OCI-LY3 (cell line): ENCODE measurements at regions not wholly inside any gene's neighbourhood (a gene's known extent, or its start where the extent isn't known, plus 50 kb on each side); places are given as distances from the start of the nearest gene placed in this dataset.

Experiments used
- H2AFZ ChIP-seq: fragments of 200-600, 300-600 bp; shearing (Covaris generic); 2 replicates; pipeline ENCODE4 v1.6.0; 2014; ENCODE audit warnings: antibody characterized with exemption, low read depth, low read length
- H3K27ac ChIP-seq: fragments of 200-600, 300-600 bp; sonication (generic); 2 replicates; pipeline ENCODE4 v1.5.1; 2014; ENCODE audit warnings: mild to moderate bottlenecking, low read length, moderate library complexity, mixed read lengths
- H3K27me3 ChIP-seq: fragments of 200-600, 300-600 bp; sonication (generic); 2 replicates; pipeline ENCODE4 v1.6.1; 2014; ENCODE audit warnings: low read depth, low read length, mixed read lengths
- H3K36me3 ChIP-seq: fragments of 200-600, 300-600 bp; sonication (generic); replicated peaks from 2 replicates; pipeline ENCODE3; 2014; ENCODE audit warnings: low read depth, low read length, mixed read lengths
- H3K4me1 ChIP-seq: fragments of 300-600, 200-600 bp; sonication (generic); 2 replicates; pipeline ENCODE4 v1.6.1; 2014; ENCODE audit warnings: low read length, mixed read lengths
- H3K4me2 ChIP-seq: fragments of 200-600, 300-600 bp; sonication (generic); 2 replicates; pipeline ENCODE4 v1.6.1; 2014; ENCODE audit warnings: low read length, mixed read lengths
- H3K4me3 ChIP-seq: fragments of 300-600, 200-600 bp; sonication (generic); 2 replicates; pipeline ENCODE4 v1.5.1; 2014; ENCODE audit warnings: antibody characterized with exemption, mild to moderate bottlenecking, low read length, moderate library complexity
- H3K79me2 ChIP-seq: fragments of 300-600, 200-600 bp; shearing (Covaris generic); 2 replicates; pipeline ENCODE4 v1.6.1; 2014; ENCODE audit warnings: mild to moderate bottlenecking, low read length, mixed read lengths
- H3K9ac ChIP-seq: fragments of 300-600, 200-600 bp; shearing (Covaris generic); 2 replicates; pipeline ENCODE4 v1.6.0; 2014; ENCODE audit warnings: mild to moderate bottlenecking, low read length, moderate library complexity
- H3K9me3 ChIP-seq: fragments of 200-600, 300-600 bp; shearing (Covaris generic); 2 replicates; pipeline ENCODE4 v1.6.1; 2014; ENCODE audit warnings: low read length, mixed read lengths; ENCODE audit not compliant: insufficient read depth
- H4K20me1 ChIP-seq: fragments of 200-600, 300-600 bp; sonication (generic); 2 replicates; pipeline ENCODE4 v1.6.1; 2016; ENCODE audit warnings: low read length, mixed read lengths; ENCODE audit not compliant: insufficient read depth
- EZH2phosphoT487 ChIP-seq: fragments of 200-600 bp; shearing (Covaris generic); IDR thresholded peaks from 2 replicates; pipeline ENCODE4 v1.6.1; 2018; ENCODE audit warnings: antibody characterized with exemption, mixed run types, low read depth
- TF ChIP-seq, protein P1 (sequence below): fragments of 200-600, 300-600 bp; sonication (generic); IDR thresholded peaks from 2 replicates; pipeline ENCODE4 v1.5.1; 2014; ENCODE audit warnings: antibody characterized with exemption, low read length, low read depth

DNA sequence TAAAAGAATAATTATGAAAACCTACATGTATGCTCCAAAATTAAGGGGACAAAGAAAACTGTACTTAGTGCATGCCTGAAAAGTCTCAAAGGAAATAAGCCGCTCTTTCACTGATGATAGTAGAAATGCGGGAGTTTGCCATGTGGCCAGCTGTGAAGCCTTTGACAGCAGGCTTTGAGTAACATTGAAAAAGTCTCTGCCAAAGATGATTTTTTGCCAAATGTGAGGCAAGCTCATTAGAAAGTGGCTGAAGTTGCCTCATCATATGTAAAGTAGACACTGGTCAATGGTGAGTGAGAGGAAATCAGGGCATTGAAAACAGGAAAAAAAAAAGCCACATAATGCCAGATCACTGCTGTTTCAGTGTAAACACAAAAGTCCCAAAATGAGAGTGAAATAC lies 2360.1 kb downstream of the PCDH7 start:
- Histone ChIP-seq H3K4me2 (no peak overlapping the region), H3K9me3 (no peaks in the 10 kb centered on the region), H2AFZ (no peak overlapping the region), H3K9ac (no peak overlapping the region), H3K36me3 (no peaks in the 10 kb centered on the region), H3K27me3 (no peaks in the 10 kb centered on the region), H3K4me1 (no peaks in the 10 kb centered on the region), H4K20me1 (no peaks in the 10 kb centered on the region), H3K27ac (no peak overlapping the region), H3K4me3 (no peak overlapping the region), H3K79me2 (no peaks in the 10 kb centered on the region)
- TF ChIP-seq, protein P1, sequence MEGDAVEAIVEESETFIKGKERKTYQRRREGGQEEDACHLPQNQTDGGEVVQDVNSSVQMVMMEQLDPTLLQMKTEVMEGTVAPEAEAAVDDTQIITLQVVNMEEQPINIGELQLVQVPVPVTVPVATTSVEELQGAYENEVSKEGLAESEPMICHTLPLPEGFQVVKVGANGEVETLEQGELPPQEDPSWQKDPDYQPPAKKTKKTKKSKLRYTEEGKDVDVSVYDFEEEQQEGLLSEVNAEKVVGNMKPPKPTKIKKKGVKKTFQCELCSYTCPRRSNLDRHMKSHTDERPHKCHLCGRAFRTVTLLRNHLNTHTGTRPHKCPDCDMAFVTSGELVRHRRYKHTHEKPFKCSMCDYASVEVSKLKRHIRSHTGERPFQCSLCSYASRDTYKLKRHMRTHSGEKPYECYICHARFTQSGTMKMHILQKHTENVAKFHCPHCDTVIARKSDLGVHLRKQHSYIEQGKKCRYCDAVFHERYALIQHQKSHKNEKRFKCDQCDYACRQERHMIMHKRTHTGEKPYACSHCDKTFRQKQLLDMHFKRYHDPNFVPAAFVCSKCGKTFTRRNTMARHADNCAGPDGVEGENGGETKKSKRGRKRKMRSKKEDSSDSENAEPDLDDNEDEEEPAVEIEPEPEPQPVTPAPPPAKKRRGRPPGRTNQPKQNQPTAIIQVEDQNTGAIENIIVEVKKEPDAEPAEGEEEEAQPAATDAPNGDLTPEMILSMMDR = no peak
- TF ChIP-seq EZH2phosphoT487 = no peak

DNA sequence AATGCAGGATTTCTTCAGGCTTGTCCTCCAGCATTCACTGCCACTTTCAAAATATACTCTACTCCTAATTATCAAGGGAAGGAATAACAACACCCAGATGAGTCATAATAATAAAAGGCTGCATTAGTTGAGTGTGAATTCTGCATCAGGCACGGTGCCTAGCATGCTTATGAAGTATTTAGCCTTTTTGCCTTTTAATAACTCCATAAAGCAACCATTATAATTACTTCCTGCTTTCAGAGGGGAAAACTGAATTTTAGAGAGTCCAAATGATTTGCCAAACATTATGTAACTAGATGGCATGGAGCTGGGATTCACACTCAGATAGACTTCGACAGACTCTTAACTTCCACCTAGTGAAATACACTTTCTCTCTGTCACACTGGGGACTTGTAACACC lies 2365.5 kb downstream of the PCDH7 start:
- no peaks in the 10 kb centered on the region for H3K79me2 ChIP-seq
- TF ChIP-seq, protein P1 = no peak
- TF ChIP-seq EZH2phosphoT487 = no peak
- no peak overlapping the region for H3K27ac ChIP-seq
- no peaks in the 10 kb centered on the region for H3K36me3 ChIP-seq
- H3K4me2 ChIP-seq = no peak overlapping the region
- no peak overlapping the region for H2AFZ ChIP-seq
- H3K27me3 ChIP-seq = no peaks in the 10 kb centered on the region
- H3K4me1 ChIP-seq = no peaks in the 10 kb centered on the region
- no peak overlapping the region for H3K9ac ChIP-seq
- no peak overlapping the region for H3K4me3 ChIP-seq
- no peaks in the 10 kb centered on the region for H3K9me3 ChIP-seq
- no peaks in the 10 kb centered on the region for H4K20me1 ChIP-seq

DNA sequence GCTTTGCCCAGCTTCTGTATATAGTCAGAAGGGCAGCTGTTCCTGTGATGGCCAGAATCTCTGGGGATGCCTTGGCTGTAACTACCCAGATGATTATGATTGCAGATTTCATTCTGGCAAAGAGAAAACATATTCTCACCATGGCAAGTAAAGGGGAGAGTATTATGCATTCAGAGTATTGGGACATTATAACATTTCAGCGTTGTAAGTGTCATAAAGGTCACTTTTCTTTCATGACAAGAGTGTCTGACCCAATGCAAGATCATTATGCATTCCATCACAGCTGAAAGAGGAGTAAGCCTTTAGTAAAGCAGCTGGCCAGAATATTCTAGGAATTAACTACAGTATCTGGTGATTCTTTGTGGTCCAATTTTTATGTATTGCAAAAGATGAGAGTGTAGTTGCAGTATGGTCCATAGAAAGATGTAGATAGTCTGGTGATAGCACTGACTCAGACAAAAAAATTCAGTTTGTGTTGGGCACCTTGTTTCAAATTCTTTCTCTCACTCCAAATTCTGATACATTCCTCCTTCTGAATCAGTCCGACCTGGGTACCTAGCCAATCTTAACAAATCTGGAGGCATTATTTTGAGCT lies 2366.3 kb downstream of the PCDH7 start:
- TF ChIP-seq, protein P1 = no peak
- TF ChIP-seq EZH2phosphoT487 = no peak
- H3K4me1 ChIP-seq = no peaks in the 10 kb centered on the region
- H4K20me1 ChIP-seq = no peaks in the 10 kb centered on the region
- no peaks in the 10 kb centered on the region for H3K36me3 ChIP-seq
- no peak overlapping the region for H3K27ac ChIP-seq
- H2AFZ ChIP-seq = no peak overlapping the region
- no peak overlapping the region for H3K4me2 ChIP-seq
- H3K9ac ChIP-seq = no peak overlapping the region
- no peaks in the 10 kb centered on the region for H3K27me3 ChIP-seq
- H3K79me2 ChIP-seq = no peaks in the 10 kb centered on the region
- no peak overlapping the region for H3K4me3 ChIP-seq
- no peaks in the 10 kb centered on the region for H3K9me3 ChIP-seq

DNA sequence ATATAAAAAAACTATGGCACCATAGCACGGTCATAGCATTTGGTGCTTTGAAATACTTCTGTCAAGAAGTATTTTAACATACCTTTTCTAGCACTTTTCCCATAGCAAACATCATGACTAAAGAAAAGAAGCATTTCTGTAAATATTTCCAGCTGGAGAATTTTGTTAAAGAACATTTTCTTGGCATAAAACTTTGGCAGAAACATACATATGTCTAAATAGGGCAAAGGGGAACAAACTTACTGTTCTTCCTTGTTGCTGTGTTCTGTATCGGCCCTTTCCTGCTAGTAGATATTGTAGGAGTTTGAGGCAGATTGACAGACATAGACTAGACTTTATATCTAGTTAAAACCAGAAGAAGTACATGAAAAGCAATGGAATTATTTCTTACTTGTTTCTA lies 2368.5 kb downstream of the PCDH7 start:
- H4K20me1 ChIP-seq = no peaks in the 10 kb centered on the region
- no peaks in the 10 kb centered on the region for H3K36me3 ChIP-seq
- H3K4me2 ChIP-seq = no peak overlapping the region
- H3K4me1 ChIP-seq = no peaks in the 10 kb centered on the region
- H3K4me3 ChIP-seq = no peak overlapping the region
- H2AFZ ChIP-seq = no peak overlapping the region
- H3K27me3 ChIP-seq = no peaks in the 10 kb centered on the region
- no peak overlapping the region for H3K9ac ChIP-seq
- TF ChIP-seq, protein P1 = no peak
- no peak for TF ChIP-seq EZH2phosphoT487
- no peaks in the 10 kb centered on the region for H3K79me2 ChIP-seq
- no peak overlapping the region for H3K27ac ChIP-seq
- H3K9me3 ChIP-seq = no peaks in the 10 kb centered on the region
